ENCODE measurements at regions not wholly inside any gene's neighbourhood (a gene's known extent, or its start where the extent isn't known, plus 50 kb on each side); places are given as distances from the start of the nearest gene placed in this dataset.

GRCh38 chr9:88676644-88677043, 141.7 kb downstream of the NXNL2 start:
- TF ChIP-seq POLR2A (IDR thresholded peaks at IDR 0.05; ENCODE audit: low read depth, low read length) (no peak), POLR2AphosphoS5 (IDR thresholded peaks at IDR 0.05; ENCODE audit: low read depth, low read length) (no peak), TAF1 (IDR thresholded peaks at IDR 0.05; ENCODE audit: low read depth, low read length) (no peak), SPI1 (IDR thresholded peaks at IDR 0.05; ENCODE audit: low read depth, low read length) (no peak), POU2F2 (IDR thresholded peaks at IDR 0.05; ENCODE audit: low read depth, low read length) (no peak), PAX5 (IDR thresholded peaks at IDR 0.05; ENCODE audit: insufficient read depth, low read length, severe bottlenecking) (no peak)

All from GM12891 (cell line).